Activated CD4-positive, alpha-beta T cell treated with anti-CD3 and anti-CD28 coated beads, Interleukin-2, Interleukin-4, amounts not matched to agents 100 ng/mL and 50 ng/mL, durations not matched to agents 16 hours and 8 hours (primary cell): ENCODE measurements at regions not wholly inside any gene's neighbourhood (a gene's known extent, or its start where the extent isn't known, plus 50 kb on each side); places are given as distances from the start of the nearest gene placed in this dataset.
"Not testable (repeated sequence)": the region's sequence is repeated elsewhere in the genome, so short reads cannot be mapped to it uniquely, and the experiment has no call there.

Experiments used
- DNase-seq: peaks from one replicate; pipeline ENCODE4 v3.0.0-alpha.2; 2020; ENCODE audit warnings: low spot score

DNA sequence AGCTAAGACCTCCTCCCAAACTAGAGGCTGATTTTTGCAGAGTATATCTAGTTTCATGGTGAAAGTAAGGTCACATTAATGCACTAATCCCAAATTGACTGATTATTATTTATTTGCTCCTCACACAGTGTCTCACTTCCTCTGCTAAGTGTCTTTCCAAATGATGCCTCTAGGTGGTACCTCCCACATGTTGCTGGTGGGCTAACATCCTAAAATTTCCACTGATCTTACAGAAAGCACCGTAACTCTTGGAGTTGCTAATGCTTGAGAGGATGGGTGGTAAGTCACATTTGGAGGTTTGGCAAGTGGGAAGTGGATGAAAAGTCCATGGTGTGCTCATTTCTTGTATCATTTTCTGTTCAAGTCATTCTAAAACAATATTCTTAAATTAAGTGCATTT lies 428.7 kb upstream of the GYPC start:
- no peak for DNase-seq

GRCh38 chr2:126228531-126228930 lies 427.4 kb upstream of the GYPC start:
- DNase-seq: no peak

DNA sequence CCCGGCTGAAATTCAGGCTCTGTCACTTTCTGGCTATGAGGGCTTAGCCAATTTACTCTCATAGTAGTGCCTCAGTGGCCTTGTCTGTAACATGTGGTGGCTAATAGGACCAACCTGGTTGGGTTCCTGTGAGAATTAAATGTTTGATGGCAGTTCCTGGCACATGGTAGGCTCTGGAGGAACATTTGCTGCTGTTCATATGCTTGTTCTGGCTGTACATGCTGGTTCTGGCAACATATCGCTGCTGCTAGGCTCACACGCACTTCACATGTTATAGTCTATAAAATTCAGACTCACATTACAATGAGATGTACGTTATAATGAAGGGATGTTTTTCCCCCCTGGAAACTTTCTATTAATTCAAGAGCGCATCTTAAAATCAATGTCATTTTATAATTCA lies 417.7 kb upstream of the GYPC start:
- DNase-seq: no peak

DNA sequence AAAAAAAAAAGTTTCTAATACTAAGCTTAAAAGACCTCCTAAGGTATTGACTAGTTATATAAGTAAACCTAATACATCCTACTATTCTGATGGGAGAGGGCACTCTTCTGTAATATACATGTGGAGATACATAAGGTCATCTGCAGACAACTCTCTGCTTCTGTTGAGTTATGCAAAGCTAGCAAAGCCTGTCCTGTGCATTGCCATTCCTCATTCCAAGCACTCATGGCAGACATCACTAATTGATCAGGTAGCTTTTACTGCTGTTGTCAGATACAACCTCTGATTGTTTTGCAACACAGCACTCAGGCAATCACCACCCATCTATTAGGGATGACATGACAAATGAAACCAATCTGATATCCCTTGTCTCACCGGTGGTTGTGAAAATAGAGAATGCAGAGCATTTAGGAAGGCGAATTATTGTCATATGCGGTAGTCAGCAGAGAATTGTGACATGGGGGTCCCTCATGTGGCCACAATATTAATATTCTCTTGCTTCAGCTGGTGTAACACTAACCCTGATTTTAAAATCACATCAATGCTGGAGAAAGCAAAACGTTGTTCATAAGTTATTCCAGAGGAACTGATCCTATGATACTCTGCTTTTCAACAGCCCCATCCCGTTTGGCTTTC lies 416.5 kb upstream of the GYPC start:
- DNase-seq: no peak

DNA sequence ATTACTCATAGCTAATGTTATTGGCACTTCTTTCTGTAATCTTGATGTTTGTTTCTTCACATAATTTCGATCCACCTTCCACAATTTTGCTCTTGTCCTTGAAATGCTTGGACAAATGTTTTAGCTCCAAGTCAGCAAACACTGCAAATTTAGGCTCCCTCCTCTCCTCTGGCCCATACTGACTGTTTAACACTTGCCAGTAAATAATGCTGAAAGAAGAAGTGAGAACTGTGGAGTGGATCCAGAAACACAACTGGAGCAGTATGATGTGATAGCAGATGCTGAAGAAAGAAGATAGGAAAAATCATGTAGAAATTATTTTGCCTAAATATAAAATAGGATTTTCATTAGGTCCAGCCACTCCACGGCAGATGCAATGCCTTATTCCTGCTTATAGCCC lies 415.0 kb upstream of the GYPC start:
- DNase-seq: no peak

DNA sequence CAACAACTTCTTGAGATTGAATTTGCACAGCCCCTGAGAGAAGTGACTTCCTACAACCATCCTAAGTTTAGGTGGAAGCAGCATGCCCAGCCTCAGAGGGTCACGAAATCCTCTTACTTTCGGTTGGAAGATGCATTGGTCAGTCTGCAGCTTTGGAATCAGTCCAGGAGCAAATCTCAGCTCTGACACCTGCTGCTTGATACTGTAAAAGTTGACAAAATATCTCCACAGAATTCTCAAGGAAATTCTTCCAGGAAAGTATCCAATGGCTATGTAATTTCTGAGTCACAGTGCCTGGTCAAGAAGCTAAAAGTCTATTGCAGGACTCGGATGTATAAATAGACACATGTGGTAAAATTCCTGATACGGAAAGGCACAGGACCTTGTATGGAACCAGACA lies 414.5 kb upstream of the GYPC start:
- DNase-seq: no peak

DNA sequence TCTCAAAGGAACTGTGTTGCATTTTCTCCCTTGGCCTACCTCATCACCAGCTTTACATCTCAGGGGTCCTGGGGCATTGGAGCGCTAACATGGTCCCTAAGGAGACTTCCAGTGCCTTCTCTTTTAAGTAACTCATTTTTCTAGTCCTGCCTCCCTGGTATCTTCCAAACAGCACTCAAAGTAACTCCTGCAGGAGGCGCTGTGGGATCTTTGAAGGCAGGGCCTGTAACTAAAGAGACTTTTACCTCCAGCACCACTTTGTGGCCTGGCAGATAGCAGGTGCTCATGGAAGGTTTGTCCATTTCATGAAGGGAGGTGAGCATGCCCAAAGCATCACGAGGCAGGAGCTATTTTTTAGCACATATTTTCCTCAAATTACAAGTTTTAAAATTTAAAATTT lies 411.0 kb upstream of the GYPC start:
- peak; percentile 40 for DNase-seq

DNA sequence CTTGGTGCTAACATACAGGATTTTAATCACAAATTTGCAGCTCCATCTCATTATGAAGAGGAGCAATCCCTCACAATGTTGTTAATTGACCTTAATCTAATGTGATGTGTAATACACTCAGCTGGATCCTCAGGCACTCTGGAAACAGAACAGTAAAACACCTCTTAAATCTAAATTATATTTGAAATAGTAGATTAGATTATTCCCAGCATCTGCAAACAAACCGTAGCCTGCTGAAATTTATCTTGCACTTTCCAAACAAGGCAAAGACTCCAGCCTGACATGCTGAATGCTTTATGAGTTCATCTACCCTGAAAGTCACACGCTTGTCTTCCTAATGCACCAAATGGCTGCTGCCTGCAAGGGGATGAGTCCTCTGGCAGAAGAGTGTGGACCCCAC lies 402.3 kb upstream of the GYPC start:
- no peak for DNase-seq

DNA sequence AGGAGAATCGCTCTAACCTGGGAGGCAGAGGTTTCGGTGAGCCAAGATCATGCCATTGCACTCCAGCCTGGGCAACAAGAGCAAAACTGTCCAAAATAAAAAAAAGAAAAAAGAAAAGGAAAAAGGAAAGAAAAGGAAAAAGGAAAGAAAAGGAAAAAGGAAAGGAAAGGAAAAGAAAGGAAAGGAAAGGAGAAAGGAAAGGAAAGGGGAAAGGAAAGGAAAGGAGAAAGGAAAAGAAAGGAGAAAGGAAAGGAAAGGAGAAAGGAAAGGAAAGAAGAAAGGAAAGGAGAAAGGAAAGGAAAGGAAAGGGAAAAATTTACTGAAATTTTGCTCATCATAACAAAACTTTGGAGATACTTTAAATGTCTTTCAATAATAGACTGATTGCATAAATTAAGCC lies 391.3 kb upstream of the GYPC start:
- no peak for DNase-seq

DNA sequence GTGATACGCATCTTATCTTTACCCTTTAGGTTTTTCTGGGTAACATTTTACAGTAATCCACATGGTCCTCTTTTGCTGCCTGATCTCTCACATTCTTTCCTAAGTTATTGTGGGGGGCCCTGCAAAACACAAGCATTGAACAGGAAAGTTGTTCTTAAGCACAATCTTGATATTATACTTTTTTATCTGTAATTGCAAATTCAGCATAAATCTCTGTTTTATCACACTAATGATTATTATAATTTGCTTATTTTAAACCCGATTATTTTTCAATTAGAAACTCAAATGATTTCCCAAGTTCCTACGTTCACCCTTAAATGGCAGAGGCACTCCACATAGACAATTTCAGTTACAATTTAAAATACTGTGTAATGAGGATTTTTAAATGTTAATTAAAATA lies 386.0 kb upstream of the GYPC start:
- no peak for DNase-seq

DNA sequence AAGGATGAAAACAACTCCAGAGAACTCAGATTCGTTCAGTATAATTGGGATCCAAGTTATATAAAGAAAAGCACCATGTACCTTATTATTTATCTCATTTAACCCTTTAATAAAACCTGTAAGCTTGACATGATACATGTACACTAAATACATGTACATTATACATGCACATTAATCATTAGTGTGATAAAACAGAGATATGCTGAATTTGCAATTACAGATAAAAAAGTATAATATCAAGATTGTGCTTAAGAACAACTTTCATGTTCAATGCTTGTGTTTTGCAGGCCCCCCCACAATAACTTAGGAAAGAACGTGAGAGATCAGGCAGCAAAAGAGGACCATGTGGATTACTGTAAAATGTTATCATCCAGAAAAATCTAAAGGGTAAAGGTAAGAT lies 385.4 kb upstream of the GYPC start:
- no peak for DNase-seq

- DNase-seq: no peak
Observed at GRCh38 chr2:126272401-126272800, 383.6 kb upstream of the GYPC start.

GRCh38 chr2:126275098-126275497 lies 380.9 kb upstream of the GYPC start:
- no peak for DNase-seq

- not testable (repeated sequence) for DNase-seq
Observed at GRCh38 chr2:126276268-126276667, 379.7 kb upstream of the GYPC start.

DNA sequence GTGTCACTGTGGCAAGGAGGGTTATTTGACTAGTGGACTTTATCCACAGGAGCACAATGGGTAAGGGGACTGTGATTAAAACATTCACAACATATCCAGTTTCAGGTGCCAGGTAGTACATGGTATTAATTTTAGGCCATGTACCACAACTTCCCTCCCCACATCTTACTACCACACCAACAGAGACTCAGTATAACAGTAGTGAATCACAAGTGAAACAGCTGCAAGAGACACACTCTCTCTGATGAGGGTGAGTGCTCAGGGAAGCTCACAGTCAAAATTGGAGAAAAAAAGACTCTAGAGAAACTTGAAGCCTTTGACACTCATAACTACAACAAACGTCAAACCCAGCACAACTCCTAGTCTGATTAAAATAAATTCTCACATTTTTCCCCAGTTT lies 367.6 kb upstream of the GYPC start:
- DNase-seq: no peak

GRCh38 chr2:126293962-126294361 lies 362.0 kb upstream of the GYPC start:
- DNase-seq: not testable (repeated sequence)

DNA sequence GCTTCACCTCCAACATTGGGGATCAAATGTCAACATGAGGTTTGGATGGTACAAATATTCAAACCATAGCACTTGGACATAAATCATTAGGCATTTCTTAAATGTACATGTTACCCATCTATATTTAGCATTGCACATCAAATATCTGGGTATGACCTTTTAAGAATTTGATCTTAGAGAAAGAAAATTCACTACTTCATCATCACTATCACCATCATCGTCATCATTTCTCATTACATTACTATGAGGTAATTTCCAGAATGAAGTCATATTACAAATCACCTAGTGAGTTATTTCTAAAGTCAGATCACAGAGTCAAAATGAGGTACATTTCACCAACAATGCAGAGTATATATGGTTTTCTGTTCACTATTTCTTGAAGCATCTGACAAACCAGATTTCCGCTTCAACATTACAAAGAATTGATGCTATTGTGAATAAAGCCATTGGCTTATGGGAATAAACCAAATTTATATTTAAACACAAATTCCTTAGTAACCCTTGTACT lies 356.4 kb upstream of the GYPC start:
- DNase-seq: no peak

GRCh38 chr2:126300348-126300747 lies 355.6 kb upstream of the GYPC start:
- DNase-seq: no peak

GRCh38 chr2:126302043-126302442 lies 353.9 kb upstream of the GYPC start:
- DNase-seq: no peak

DNA sequence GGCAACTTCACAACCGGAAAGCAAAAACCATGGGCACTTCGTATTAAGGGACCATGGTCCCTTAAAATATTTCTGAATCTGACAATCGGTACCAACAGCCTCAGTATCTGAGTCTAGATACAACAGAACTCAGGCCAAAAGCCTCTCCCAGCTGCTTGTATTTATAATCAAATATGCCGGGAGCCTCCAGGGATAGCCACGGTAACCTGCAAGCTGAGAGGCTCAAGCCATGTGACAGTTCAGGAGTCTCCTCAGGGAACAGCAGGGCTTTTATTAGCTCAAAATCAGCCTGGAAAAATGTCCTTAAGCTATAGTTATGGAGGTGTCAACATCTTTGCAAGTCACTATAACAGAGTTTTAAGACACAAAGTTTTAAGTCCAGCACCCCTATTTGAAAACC lies 352.8 kb upstream of the GYPC start:
- no peak for DNase-seq

DNA sequence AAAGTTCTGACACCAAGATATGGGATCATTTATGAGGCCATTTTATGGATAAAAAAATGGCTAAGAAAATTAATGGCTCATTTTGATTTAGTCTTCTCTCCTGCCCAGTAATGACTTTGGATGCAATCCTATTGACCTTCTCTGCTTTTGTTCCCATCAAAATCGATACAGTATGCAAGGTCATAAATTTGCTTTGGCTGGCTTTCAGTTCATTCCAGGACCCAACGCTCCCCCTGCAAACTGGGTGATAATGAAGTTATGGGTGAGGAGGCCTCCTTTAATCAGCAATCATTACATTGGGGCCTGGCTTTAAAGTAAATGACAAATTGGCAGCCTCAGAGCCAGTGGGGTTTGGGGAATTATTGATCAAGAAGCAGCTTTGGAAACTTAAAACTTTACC lies 351.8 kb upstream of the GYPC start:
- no peak for DNase-seq

DNA sequence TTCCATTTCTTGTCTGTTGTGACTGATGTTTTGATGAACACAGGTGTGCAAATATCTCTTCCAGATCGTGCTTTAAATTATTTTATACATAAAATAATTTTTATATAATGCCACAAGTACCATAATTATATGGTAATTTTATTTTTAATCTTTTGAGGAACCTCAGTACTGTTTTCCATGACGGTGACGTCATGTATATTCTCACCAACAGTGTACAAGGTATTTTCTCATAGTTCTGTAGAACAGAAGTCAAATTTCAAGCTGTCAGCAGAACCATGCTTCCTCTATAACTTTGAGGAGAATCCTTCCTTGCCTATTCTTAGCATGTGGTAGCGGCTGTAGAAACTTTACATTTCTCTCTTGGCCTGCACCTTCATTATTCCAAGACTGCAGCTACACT lies 349.4 kb upstream of the GYPC start:
- no peak for DNase-seq

DNA sequence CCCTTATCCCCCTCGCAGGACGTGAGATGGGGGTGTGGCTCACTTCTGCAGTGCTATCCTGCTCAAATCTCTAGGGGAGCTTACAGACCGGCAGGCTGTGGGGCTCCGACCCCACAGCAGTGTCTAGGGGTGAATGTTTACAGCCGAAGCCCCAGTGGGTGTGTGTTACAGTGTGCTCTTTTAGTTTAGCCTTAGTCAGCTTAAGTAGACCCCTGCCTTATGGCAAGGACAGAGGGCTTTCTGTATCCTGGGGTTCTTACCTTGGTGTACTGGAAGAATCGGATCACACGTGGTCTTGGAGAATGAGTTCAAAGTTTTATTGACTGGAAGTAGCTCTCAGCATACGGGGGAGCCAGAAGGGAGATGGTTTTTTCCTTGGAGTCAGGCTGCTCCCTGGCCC lies 348.2 kb upstream of the GYPC start:
- DNase-seq: no peak

DNA sequence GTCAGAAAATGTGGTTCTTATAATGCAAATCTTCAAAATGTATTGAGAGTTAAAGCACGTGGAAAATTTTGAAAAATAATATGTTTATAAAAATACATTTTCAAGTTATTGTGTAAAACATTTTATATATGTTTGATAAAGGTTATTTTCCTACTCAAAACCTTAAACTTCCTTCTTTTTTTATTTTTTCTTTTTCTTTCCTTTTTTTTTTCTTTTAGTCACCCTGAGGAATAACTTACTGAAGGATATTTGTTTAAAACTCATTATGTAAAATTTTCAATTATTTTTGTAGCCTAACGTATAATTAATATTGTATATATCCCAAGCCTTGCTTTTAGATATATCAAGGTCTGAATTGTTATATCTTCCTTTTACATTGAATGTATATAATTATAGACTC lies 346.8 kb upstream of the GYPC start:
- DNase-seq: no peak

- DNase-seq: no peak
Observed at GRCh38 chr2:126312579-126312978, 343.4 kb upstream of the GYPC start.
